ENCODE measurements at regions not wholly inside any gene's neighbourhood (a gene's known extent, or its start where the extent isn't known, plus 50 kb on each side); places are given as distances from the start of the nearest gene placed in this dataset.

DNA sequence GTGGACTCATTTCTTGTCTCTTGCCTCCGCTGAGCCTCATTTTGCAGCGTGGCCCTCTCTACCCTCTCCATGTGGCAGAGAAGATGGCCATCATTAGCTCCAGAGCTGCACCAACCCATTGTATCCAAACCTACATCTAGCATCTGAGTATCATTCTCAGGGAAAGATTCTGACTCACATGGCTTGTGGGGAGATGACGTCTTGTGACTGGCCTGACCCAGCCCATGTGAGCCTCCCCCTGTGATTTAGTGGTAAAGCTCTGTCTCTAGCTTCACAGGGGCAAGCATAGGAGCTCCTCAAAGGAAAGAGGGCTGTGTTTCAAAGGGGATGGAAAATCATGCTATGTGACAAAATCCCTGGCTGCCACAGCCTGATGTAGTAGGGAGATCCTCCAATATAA, 87.4 kb upstream of the RBMS1 start:
- no peak overlapping the region for H3K27ac Mint-ChIP-seq
- no peak for DNase-seq (ENCODE audit: low spot score, unreplicated experiment)
- H3K4me1 Mint-ChIP-seq (ENCODE audit: low read depth): peaks cover 11% of the 10 kb centered on the region
- no peak overlapping the region for H3K4me3 Mint-ChIP-seq (ENCODE audit: low read depth)
- H3K27me3 Mint-ChIP-seq: no peaks in the 10 kb centered on the region
- peaks cover 4% of the 10 kb centered on the region for H3K9me3 Mint-ChIP-seq (ENCODE audit: low read depth)
- no peaks in the 10 kb centered on the region for H3K36me3 Mint-ChIP-seq (ENCODE audit: insufficient read depth)
- no peak for TF ChIP-seq CTCF (IDR thresholded peaks at IDR 0.05; ENCODE audit: unreplicated experiment)

DNA sequence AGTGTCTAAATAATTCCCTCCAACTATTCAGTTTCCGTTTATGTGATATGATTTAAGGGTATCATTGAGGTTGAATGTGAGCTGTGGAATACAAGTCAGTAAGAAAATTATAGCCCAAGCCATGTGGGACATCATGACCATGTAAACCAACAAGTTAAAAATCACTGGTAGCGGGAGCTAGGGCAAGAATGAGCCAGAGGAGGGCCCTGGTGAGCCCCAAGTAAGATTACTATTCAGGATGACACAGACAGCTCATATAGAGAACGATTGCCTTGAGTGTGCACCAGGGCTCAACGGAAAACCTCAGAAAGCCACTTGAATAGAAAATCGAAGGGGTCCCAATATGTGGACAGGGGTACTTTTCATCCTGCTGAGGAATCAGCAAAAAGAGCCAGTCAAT, 87.8 kb upstream of the RBMS1 start:
- Mint-ChIP-seq H3K4me3 (ENCODE audit: low read depth) (no peak overlapping the region), H3K27ac (no peak overlapping the region), H3K27me3 (no peaks in the 10 kb centered on the region), H3K36me3 (ENCODE audit: insufficient read depth) (no peaks in the 10 kb centered on the region), H3K9me3 (ENCODE audit: low read depth) (peaks cover 4% of the 10 kb centered on the region), H3K4me1 (ENCODE audit: low read depth) (peaks cover 11% of the 10 kb centered on the region)
- no peak for DNase-seq (ENCODE audit: low spot score, unreplicated experiment)
- TF ChIP-seq CTCF (IDR thresholded peaks at IDR 0.05; ENCODE audit: unreplicated experiment): no peak

DNA sequence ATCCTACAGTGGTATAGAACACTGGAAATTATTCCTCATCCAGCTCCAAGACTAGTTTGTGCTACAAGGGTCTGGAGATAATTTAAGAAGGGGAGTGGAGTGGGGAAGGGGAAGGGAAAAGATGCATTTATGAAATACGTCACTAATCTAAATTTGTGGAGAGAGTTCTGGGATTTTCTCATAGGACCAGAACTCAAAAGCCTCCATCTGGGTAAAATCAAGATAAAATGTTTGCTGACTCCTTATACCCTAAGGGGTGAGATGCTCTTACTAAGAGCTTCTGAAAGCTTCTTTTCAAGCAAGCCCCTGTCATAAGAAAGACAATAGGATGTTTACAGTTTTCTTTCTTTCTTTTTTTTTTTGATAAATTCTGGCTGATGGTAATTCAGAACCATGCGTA, 88.5 kb upstream of the RBMS1 start:
- no peak for TF ChIP-seq CTCF (IDR thresholded peaks at IDR 0.05; ENCODE audit: unreplicated experiment)
- H3K9me3 Mint-ChIP-seq (ENCODE audit: low read depth): peaks cover 4% of the 10 kb centered on the region
- H3K4me3 Mint-ChIP-seq (ENCODE audit: low read depth): no peak overlapping the region
- no peak for DNase-seq (ENCODE audit: low spot score, unreplicated experiment)
- H3K27me3 Mint-ChIP-seq: no peaks in the 10 kb centered on the region
- H3K27ac Mint-ChIP-seq: no peak overlapping the region
- no peaks in the 10 kb centered on the region for H3K36me3 Mint-ChIP-seq (ENCODE audit: insufficient read depth)
- peaks cover 11% of the 10 kb centered on the region for H3K4me1 Mint-ChIP-seq (ENCODE audit: low read depth)

GRCh38 chr2:160582490-160583145, 89.0 kb upstream of the RBMS1 start:
- no peaks in the 10 kb centered on the region for H3K27me3 Mint-ChIP-seq
- no peaks in the 10 kb centered on the region for H3K36me3 Mint-ChIP-seq (ENCODE audit: insufficient read depth)
- DNase-seq (ENCODE audit: low spot score, unreplicated experiment): no peak
- H3K27ac Mint-ChIP-seq: no peak overlapping the region
- no peak overlapping the region for H3K4me3 Mint-ChIP-seq (ENCODE audit: low read depth)
- TF ChIP-seq CTCF (IDR thresholded peaks at IDR 0.05; ENCODE audit: unreplicated experiment): no peak
- peaks cover 11% of the 10 kb centered on the region for H3K4me1 Mint-ChIP-seq (ENCODE audit: low read depth)
- H3K9me3 Mint-ChIP-seq (ENCODE audit: low read depth): no peaks in the 10 kb centered on the region

DNA sequence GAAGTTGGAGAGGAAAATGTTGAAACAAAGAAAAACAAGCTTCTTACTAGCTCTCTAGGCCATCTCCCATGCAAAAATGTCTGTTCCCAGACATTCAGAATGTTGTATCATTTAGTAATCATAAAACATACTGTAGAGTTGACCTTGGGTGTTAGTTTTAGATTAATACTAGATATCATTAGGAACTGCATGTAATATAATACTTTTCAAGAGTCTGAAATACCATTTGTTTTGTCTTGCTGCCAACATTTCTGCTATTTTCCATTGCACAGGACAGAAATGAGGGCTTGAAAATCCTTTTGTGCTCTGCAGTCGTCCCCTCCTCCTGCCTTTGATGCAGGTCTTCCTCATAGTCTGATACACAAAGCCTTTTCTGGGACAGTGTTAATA, 89.5 kb upstream of the RBMS1 start:
- no peak overlapping the region for H3K27ac Mint-ChIP-seq
- H3K36me3 Mint-ChIP-seq (ENCODE audit: insufficient read depth): no peaks in the 10 kb centered on the region
- H3K27me3 Mint-ChIP-seq: no peaks in the 10 kb centered on the region
- H3K9me3 Mint-ChIP-seq (ENCODE audit: low read depth): no peaks in the 10 kb centered on the region
- H3K4me1 Mint-ChIP-seq (ENCODE audit: low read depth): peaks cover 11% of the 10 kb centered on the region
- DNase-seq (ENCODE audit: low spot score, unreplicated experiment): no peak
- H3K4me3 Mint-ChIP-seq (ENCODE audit: low read depth): no peak overlapping the region
- TF ChIP-seq CTCF (IDR thresholded peaks at IDR 0.05; ENCODE audit: unreplicated experiment): no peak
